WERI-Rb-1 (cell line): ENCODE measurements at regions not wholly inside any gene's neighbourhood (a gene's known extent, or its start where the extent isn't known, plus 50 kb on each side); places are given as distances from the start of the nearest gene placed in this dataset.

Experiments
- DNase-seq: peaks from one replicate; pipeline ENCODE4 v3.0.0-alpha.2; 2020
- H3K27ac ChIP-seq: fragments of 250-450 bp; sonication (Bioruptor Pico); 2 replicates; pipeline ENCODE4 v1.5.1; 2020; ENCODE audit warnings: mild to moderate bottlenecking, moderate library complexity
- H3K27me3 ChIP-seq: fragments of 250-450 bp; sonication (Bioruptor Pico); 2 replicates; pipeline ENCODE4 v1.5.1; 2021; ENCODE audit warnings: mild to moderate bottlenecking, low read depth, moderate library complexity; ENCODE audit not compliant: insufficient read depth, severe bottlenecking
- H3K36me3 ChIP-seq: fragments of 250-450 bp; sonication (Bioruptor Pico); 2 replicates; pipeline ENCODE4 v1.5.1; 2020; ENCODE audit warnings: mild to moderate bottlenecking, moderate library complexity
- H3K4me3 ChIP-seq: 2 replicates; pipeline ENCODE4 v1.5.1; 2011; ENCODE audit warnings: low read depth, mild to moderate bottlenecking, control low read depth, low read length
- H3K9me3 ChIP-seq: fragments of 250-450 bp; sonication (Bioruptor Pico); 2 replicates; pipeline ENCODE4 v1.5.1; 2021; ENCODE audit warnings: mild to moderate bottlenecking, moderate library complexity; ENCODE audit not compliant: severe bottlenecking
- TF ChIP-seq, protein P1 (sequence below): IDR thresholded peaks from 2 replicates; pipeline ENCODE4 v1.5.1; 2011; ENCODE audit warnings: low read depth, mild to moderate bottlenecking, control low read depth, inconsistent platforms, low read length

- TF ChIP-seq, protein P1, sequence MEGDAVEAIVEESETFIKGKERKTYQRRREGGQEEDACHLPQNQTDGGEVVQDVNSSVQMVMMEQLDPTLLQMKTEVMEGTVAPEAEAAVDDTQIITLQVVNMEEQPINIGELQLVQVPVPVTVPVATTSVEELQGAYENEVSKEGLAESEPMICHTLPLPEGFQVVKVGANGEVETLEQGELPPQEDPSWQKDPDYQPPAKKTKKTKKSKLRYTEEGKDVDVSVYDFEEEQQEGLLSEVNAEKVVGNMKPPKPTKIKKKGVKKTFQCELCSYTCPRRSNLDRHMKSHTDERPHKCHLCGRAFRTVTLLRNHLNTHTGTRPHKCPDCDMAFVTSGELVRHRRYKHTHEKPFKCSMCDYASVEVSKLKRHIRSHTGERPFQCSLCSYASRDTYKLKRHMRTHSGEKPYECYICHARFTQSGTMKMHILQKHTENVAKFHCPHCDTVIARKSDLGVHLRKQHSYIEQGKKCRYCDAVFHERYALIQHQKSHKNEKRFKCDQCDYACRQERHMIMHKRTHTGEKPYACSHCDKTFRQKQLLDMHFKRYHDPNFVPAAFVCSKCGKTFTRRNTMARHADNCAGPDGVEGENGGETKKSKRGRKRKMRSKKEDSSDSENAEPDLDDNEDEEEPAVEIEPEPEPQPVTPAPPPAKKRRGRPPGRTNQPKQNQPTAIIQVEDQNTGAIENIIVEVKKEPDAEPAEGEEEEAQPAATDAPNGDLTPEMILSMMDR: no peak
- Histone ChIP-seq H3K36me3 (no peaks in the 10 kb centered on the region), H3K27me3 (no peaks in the 10 kb centered on the region), H3K4me3 (no peak overlapping the region), H3K9me3 (no peaks in the 10 kb centered on the region), H3K27ac (no peak overlapping the region)
- DNase-seq: no peak
Observed at GRCh38 chr11:107172996-107173395, 154.7 kb upstream of the GUCY1A2 start.

DNA sequence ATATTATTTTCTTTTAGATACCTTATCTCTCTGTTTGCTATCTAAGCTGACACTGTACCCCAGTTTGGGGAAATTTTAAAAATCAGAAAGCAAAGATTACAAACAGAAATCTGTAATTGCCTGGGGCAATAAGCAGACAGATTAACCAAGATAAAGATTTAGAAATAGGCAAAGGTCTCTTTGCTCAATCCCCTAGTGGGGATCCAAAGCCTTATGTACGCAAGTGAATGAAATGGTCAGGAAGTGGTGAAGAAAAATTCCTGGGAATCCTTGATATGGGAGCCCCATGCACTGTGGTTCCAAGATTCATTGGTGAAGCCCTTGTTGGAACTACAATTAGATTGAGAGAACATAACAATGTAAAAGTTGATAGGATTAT is 139.5 kb upstream of the GUCY1A2 start:
- DNase-seq: no peak
- Histone ChIP-seq H3K36me3 (no peaks in the 10 kb centered on the region), H3K4me3 (no peak overlapping the region), H3K27ac (no peak overlapping the region), H3K27me3 (no peaks in the 10 kb centered on the region), H3K9me3 (no peaks in the 10 kb centered on the region)
- TF ChIP-seq, protein P1: no peak

- Histone ChIP-seq H3K36me3 (no peaks in the 10 kb centered on the region), H3K27ac (no peak overlapping the region), H3K9me3 (no peaks in the 10 kb centered on the region), H3K27me3 (no peaks in the 10 kb centered on the region), H3K4me3 (no peak overlapping the region)
- no peak for DNase-seq
- TF ChIP-seq, protein P1: no peak
Observed at GRCh38 chr11:107157146-107157808, 139.0 kb upstream of the GUCY1A2 start.

DNA sequence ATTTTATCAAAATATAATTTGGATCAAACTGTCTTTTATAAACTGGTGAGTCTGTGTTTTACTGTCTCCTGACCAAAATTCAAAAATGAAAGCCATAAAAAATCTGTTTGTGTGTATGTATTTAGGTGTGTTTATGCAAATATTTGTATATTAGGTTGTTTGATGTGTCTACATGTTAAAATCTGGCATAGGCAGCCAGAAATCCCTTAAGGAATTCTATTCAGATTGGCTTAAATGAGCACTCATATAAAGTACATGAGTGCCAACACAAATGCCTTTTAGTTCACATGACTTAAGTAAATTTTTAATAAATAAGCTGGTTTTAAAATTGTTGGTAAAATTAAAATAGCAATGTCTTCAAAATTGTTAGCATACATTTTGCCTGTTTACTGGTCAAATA is 133.3 kb upstream of the GUCY1A2 start:
- TF ChIP-seq, protein P1: no peak
- no peaks in the 10 kb centered on the region for H3K36me3 ChIP-seq
- no peaks in the 10 kb centered on the region for H3K9me3 ChIP-seq
- no peaks in the 10 kb centered on the region for H3K27me3 ChIP-seq
- H3K4me3 ChIP-seq: no peak overlapping the region
- DNase-seq: no peak
- H3K27ac ChIP-seq: no peak overlapping the region

DNA sequence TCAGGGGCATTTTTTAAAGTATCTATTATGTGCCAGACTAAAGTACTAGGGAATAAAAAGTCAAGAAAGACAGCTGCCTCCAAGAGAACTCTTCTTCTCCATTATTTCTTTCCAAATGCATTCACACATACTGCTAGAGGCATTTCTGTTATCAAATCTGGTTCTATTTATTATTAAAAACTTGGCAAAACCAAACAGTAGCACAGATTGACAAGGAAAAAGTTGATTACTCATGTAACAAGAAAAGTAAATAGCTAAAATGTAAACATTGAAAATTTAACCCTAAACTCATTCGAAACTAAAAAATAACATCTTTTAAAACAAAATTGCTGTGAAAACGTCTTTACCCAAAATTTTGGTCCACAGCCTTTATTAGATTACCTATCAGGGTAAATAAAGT is 132.9 kb upstream of the GUCY1A2 start:
- Histone ChIP-seq H3K9me3 (no peaks in the 10 kb centered on the region), H3K4me3 (no peak overlapping the region), H3K27ac (no peak overlapping the region), H3K36me3 (no peaks in the 10 kb centered on the region), H3K27me3 (no peaks in the 10 kb centered on the region)
- DNase-seq: no peak
- TF ChIP-seq, protein P1: no peak

- no peak overlapping the region for H3K4me3 ChIP-seq
- no peaks in the 10 kb centered on the region for H3K9me3 ChIP-seq
- DNase-seq: no peak
- TF ChIP-seq, protein P1: no peak
- H3K27me3 ChIP-seq: no peaks in the 10 kb centered on the region
- H3K36me3 ChIP-seq: no peaks in the 10 kb centered on the region
- no peak overlapping the region for H3K27ac ChIP-seq
Observed at GRCh38 chr11:107140983-107141382, 122.7 kb upstream of the GUCY1A2 start.
